ENCODE measurements at regions not wholly inside any gene's neighbourhood (a gene's known extent, or its start where the extent isn't known, plus 50 kb on each side); places are given as distances from the start of the nearest gene placed in this dataset.
"Not testable (repeated sequence)": the region's sequence is repeated elsewhere in the genome, so short reads cannot be mapped to it uniquely, and the experiment has no call there.

- no peak for DNase-seq (ENCODE audit: low read depth)
Measured at GRCh38 chr5:110248921-110249320, 477.6 kb downstream of the TMEM232 start.

- no peak for DNase-seq (ENCODE audit: low read depth)
Measured at GRCh38 chr5:110250355-110250754, 476.1 kb downstream of the TMEM232 start.

DNA sequence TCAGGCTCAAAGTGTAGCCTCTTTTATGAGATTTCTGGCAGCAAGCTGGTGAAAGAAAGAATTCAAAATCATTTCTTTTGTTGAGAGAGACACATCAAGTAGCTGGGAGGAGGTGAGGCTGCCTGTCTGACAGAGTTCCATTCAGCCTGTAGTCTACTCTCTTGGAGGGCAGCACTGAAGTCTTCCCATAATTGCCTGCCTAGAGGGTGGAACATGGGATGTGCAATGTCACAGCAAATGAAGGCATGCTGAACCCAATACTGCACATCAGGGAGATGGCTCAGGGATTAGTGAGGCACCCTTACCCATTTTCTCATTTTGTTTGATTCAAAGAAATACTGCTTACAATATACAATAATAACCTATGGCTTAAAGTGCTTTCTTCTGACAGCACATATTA is 475.7 kb downstream of the TMEM232 start:
- DNase-seq (ENCODE audit: low read depth) = no peak

GRCh38 chr5:110251366-110251765 is 475.1 kb downstream of the TMEM232 start:
- DNase-seq (ENCODE audit: low read depth) = peak; percentile 35

DNA sequence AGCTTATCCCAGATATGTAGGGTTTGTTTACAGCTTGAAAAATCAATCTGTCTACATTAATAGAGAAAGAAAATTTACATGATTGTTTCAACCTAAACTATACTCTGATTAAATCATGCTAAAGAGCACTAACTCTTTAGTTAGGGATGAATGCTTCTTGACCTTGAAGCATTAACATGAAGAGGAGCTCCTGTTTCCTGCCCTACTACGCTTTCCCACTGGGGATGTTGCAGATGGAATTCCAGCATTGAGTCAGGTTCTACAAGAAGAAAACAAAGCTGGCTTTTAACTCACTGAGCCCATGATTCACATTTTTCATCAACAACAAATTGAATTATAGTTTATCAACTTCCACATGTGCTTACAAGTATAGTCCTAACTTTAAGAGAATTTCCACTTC is 471.3 kb downstream of the TMEM232 start:
- no peak for DNase-seq (ENCODE audit: low read depth)

DNA sequence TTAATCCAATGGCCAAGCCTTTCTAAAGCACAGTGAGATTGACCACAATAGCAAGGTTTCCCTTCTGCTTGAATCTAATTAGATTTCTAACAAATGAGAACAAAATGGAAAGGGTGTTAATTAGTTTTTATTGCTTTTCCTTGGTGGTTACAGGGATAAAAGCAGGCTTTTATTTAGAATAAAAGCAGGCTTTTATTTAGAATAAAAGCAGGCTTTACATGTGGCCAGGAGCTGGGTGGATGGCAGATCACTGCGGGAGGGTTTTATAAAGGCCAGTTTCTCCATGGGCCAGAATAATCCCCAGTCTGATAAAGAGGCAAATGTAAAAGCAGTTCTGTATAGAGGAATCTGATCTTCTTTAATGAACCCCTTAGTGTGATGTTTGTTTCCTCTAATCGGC is 470.2 kb downstream of the TMEM232 start:
- no peak for DNase-seq (ENCODE audit: low read depth)

GRCh38 chr5:110257971-110258370 is 468.5 kb downstream of the TMEM232 start:
- DNase-seq (ENCODE audit: low read depth) = no peak

GRCh38 chr5:110258460-110259216 is 467.8 kb downstream of the TMEM232 start:
- DNase-seq (ENCODE audit: low read depth) = peak; percentile 74

DNA sequence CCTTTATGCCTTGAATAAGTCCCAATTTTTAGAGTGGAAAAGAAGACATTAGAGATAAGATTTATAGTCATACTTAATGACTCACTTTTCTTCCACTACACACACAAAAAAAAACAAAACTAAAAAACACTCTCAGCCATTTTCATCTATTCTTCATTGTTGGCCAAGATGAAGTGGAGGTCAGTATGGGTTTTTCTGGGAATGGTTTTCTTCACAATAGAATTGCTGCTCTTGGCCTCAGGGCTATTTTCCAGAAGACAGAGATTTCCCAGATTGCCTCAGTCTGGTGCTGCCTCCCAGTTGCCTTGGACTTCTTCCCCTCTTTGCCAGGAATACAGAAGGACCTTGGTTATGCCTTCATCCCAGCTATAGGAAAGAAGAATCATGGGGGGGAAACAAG is 463.7 kb downstream of the TMEM232 start:
- DNase-seq (ENCODE audit: low read depth) = peak; percentile 22

DNA sequence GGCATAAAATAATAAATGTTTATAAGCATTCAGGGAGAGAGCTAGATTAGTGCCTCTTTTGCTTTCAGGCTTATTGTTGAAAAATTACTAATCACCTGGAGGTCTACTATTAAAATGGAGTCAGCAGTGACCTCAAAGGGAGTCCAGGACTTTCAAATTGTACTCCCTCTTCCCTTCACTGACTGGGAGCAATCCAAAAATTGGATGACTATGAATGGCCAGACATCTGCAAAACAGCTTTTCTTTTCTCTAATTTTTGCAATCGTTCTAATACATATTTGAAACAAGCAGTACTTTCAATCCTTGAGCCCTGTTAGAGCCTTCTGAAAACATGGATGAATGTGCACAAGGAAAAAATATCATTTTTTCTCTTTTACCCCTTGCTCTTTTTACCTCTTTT is 461.8 kb downstream of the TMEM232 start:
- no peak for DNase-seq (ENCODE audit: low read depth)

DNA sequence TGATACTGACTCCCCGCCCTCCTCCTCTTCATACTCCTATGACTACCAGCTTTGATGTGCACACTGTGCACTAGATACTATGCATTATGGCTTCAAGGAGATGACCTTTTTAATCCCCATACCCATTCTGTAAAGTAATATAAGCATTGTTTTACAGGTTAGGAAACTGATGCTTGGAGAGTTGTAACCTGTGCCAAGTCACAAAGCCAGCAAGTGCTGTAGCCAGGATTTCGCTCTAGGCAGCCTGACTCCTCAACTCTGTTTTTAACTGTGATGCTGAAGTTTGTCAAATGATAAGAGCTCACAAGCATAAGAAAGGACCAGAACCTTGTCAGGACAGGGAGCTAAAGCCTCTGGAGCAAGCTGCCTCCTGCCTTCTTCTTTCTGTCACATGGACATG is 461.3 kb downstream of the TMEM232 start:
- no peak for DNase-seq (ENCODE audit: low read depth)

DNA sequence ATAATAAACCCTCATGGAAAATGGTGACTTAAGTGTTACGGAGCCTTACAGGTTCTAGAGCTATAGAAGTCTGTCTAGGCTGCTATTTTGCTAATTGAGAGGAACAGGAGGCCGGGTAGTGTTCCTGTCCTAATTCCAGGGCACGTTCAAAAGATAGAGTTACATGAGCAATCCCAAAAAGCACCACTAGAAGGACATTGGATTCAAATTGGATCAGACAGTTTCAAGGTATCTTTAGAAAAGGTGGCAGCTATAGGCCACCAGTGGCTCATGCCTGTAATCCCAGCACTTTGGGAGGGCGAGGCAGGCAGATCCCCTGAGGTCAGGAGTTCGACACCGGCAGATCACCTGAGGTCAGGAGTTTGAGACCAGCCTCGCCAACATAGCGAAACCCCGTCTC is 458.8 kb downstream of the TMEM232 start:
- DNase-seq (ENCODE audit: low read depth) = no peak

DNA sequence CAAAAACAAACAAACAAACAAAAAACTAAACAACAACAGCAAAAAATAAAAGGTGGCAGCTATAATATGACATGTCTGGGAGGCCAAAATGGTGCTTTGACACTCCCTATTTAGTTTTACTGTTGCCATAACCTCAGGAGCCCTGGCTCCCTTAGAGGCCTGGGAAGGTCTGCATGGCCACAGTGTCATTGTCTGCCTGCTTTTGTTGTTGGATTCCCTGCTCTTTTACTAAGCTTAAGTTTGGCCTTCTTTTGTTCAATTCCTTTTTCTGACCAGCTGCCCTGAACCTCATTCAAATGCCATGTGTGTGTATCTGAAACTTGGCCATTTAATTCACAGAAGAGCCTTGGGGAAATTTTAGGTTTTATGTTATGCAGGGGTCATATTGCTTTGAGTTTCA is 458.2 kb downstream of the TMEM232 start:
- DNase-seq (ENCODE audit: low read depth) = no peak

DNA sequence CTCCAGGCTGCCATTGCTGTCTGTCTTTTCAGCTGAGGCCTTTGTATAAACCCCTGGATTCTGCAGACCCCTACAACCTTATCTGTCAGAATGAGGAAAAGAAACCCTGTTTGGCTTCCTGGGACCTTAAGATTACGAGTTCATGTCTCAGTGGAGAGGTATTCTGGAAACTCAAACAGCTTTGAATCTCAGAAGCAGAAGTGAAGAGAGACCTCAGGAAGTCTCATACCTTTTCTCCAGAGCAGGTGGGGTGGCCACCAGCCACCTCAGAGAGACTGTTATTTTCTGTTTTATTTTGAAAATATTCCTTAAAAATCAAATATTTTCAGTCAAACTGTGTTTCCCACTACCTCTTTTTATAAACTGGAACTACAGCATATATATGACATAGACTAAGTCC is 457.5 kb downstream of the TMEM232 start:
- no peak for DNase-seq (ENCODE audit: low read depth)

DNA sequence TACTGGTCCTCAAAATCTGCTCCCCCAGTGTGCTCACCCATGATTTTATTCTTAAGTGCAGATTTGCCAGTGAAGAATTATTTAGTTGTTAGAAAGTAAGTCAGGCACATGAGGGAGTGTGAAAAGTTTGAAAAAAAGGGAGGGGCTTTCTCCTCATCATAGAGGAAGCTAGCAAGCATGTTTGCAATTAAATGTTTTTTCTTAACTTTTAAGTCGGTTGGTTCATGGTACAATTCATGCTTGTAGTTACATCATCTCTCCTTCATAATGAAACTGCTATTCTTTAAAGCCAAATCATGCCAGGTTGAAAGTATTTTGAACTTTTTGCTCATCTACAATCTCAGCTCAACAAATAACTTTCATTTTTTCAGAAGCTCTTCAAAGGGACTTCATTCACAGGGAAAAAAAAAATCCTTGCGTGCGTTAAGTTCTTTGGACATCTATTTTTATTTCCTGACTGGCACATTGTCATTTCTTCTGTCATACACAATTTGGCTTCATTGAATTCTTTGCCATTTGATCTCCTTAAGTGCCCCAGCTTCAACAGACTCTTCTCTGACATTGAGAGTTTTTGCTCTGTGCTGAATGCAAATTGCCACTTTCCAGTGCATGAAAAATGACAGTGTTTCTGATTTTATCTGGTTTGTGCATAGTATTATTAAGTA is 456.9 kb downstream of the TMEM232 start:
- DNase-seq (ENCODE audit: low read depth) = no peak

DNA sequence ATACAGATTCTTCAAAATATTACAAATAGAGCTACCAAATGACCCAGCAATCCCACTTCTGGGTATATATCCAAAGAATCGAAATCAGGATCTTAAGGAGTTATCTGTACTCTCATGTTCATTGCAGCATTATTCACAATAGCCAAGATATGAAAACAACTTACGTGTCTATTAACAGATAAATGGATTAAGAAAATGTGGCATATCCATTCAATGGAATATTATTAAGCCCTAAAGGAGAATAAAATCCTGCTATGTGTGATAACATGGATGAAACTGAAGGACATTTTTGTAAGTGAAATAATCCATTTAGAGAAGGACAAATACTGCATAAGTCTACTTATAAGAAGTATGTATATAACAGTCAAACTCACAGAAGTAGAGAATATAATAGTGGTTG is 450.6 kb downstream of the TMEM232 start:
- no peak for DNase-seq (ENCODE audit: low read depth)

DNA sequence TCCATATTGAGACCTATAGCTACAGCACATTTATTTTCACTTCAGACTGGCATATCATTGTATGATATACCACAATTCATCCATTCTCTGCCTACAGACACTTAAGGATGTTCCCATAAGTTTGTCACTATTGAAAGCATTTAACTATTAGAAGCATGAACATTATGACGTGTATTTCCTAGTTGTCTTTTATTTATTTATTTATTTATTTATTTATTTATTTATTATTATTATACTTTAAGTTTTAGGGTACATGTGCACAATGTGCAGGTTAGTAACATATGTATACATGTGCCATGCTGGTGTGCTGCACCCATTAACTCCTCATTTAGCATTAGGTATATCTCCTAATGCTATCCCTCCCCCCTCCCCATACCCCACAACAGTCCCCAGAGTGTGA is 448.0 kb downstream of the TMEM232 start:
- not testable (repeated sequence) for DNase-seq (ENCODE audit: low read depth)

GRCh38 chr5:110284121-110284520 is 442.4 kb downstream of the TMEM232 start:
- not testable (repeated sequence) for DNase-seq (ENCODE audit: low read depth)

GRCh38 chr5:110288766-110289511 is 437.5 kb downstream of the TMEM232 start:
- peak; percentile 93 for DNase-seq (ENCODE audit: low read depth)

GRCh38 chr5:110289512-110289810 is 437.0 kb downstream of the TMEM232 start:
- DNase-seq (ENCODE audit: low read depth) = no peak

DNA sequence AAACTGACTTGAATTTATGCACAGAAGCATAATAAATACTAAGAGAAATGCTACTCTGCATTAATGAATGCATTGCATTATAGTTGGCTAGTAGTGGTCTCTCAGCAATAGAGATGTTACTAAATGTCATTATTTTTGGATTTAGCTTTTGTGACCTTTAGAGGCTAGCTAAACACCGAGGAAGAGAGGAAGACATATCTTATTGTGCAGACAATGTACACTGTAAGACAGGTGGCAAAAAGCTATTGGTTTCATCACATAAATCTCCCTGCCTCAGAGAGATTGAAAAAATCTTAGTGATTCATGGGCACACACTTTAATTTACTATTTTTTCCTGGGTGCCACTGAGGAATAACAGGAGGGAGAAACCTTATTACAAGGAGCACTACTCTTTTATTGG is 435.9 kb downstream of the TMEM232 start:
- DNase-seq (ENCODE audit: low read depth) = no peak

DNA sequence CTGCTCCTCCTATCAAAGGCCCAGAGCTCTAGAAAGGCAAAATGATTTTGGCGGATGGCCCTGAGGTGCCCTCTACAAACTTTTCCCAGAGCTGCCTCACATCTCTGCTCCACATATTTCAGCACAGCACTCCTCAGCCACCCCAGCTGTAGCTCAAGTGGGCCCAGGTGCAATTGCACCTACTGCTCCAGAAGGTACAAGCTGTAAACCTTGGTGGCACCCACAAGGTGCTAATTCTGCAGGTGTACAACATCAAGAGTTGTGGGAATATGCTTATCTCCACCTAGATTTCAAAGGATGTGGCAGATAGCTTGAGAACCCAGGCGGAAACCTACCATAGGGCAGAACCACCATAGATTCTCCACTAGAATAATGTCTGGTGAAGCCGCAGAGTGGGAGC is 432.2 kb downstream of the TMEM232 start:
- DNase-seq (ENCODE audit: low read depth) = no peak

DNA sequence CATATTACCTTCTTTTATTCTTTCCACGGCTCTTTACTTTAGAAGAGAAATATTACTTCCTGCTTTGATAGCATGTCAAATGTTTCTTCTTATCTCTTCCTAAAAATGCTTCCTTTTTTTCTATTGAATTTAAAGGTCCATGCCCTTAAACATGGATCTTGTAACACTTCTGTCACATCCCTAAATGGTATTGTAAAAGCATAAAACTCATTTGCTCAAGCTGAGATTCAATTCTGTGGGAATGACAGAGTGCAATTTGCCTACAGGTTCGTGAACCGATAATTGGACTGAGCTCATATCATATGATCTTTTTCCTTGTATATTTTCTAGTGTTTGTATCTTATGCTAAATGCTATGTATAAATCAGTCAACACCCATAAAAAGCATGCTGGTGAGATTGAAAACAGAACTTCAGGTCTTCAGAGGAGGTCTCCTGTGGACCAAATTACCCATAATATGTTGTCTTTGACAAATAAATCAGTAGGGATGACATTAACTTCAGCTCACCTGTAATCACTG is 429.3 kb downstream of the TMEM232 start:
- DNase-seq (ENCODE audit: low read depth) = no peak

All from amniotic epithelial cell (primary cell).